ENCODE measurements at regions not wholly inside any gene's neighbourhood (a gene's known extent, or its start where the extent isn't known, plus 50 kb on each side); places are given as distances from the start of the nearest gene placed in this dataset.

GRCh38 chr17:45704251-45704650 is 79.9 kb upstream of the CRHR1 start:
- Histone ChIP-seq H3K4me1 (ENCODE audit: insufficient read depth, low read length) (no peaks in the 10 kb centered on the region), H3K4me2 (ENCODE audit: low read depth, low read length) (no peak overlapping the region), H3K36me3 (replicated peaks in 1 of 2; ENCODE audit: control insufficient read depth in 1 of 2, insufficient read depth in 2 of 2, low read length in 2 of 2) (no peaks in the 10 kb centered on the region), H3K27ac (ENCODE audit: extremely low read length, insufficient read depth, low read length) (no peak overlapping the region), H3K9ac (ENCODE audit: insufficient read depth, low read depth, low read length) (no peak overlapping the region), H3K27me3 (ENCODE audit: control insufficient read depth in 1 of 2, insufficient read depth in 2 of 2, low read length in 2 of 2) (peaks cover 7 to 43% of the 10 kb centered on the region in 2 experiments; a peak in 3 of 5 replicates), H4K20me1 (ENCODE audit: insufficient read depth, low read length) (peaks cover 7% of the 10 kb centered on the region; the same call in 1 of the 2 replicates), H3K79me2 (ENCODE audit: insufficient read depth, low read length) (no peaks in the 10 kb centered on the region), H3K4me3 (replicated peaks in 1 of 3; ENCODE audit: insufficient read depth in 1 of 3, low read depth in 2 of 3, low read length in 3 of 3) (no peak overlapping the region), H3K9me3 (ENCODE audit: low read length) (no peaks in the 10 kb centered on the region), H2AFZ (ENCODE audit: low read length) (no peak overlapping the region)
- ChIA-PET POLR2A (no interaction called here), CTCF (ENCODE audit: low intra/inter-chr PET ratio, low total read pairs) (no interaction called here)
- in situ Hi-C loops (cut with HindIII; ENCODE audit: extremely low pct_ligation_motif_present, low pct_unique_long_range_greater_than_20kb), result no loop called here
- ATAC-seq, result no peak
- 8% methylated on average over 2 of the region's 2 CpGs for WGBS (ENCODE audit: low lambda C conversion rate)
- DNase-seq (ENCODE audit: low spot score), result no peak
- no TSS peak for BruUV-seq (replicated peaks)
- FAIRE-seq, result no peak
- no peak for TF ChIP-seq NR3C1 (CRISPR knock-in tag; IDR thresholded peaks at IDR 0.05)
- no peak for TF ChIP-seq ZNF329 (CRISPR knock-in tag; IDR thresholded peaks at IDR 0.05; ENCODE audit: low read depth)
- TF ChIP-seq GTF3A (CRISPR knock-in tag; conservative IDR thresholded peaks at IDR 0.05), result no peak
- no peak for TF ChIP-seq U2AF2 (IDR thresholded peaks at IDR 0.05; ENCODE audit: low read depth, low read length)
- TF ChIP-seq ZNF550 (CRISPR knock-in tag; IDR thresholded peaks at IDR 0.05; ENCODE audit: borderline replicate concordance), result no peak
- TF ChIP-seq HOMEZ (CRISPR knock-in tag; IDR thresholded peaks at IDR 0.05; ENCODE audit: low read depth), result no peak
- no peak for TF ChIP-seq DDIT3 (CRISPR knock-in tag; IDR thresholded peaks at IDR 0.05)
- TF ChIP-seq ZNF142 (CRISPR knock-in tag; IDR thresholded peaks at IDR 0.05), result no peak
- TF ChIP-seq ZNF761 (CRISPR knock-in tag; conservative IDR thresholded peaks at IDR 0.05), result no peak
- no peak for TF ChIP-seq HDAC1 (CRISPR knock-in tag; IDR thresholded peaks at IDR 0.05)
- TF ChIP-seq CTCF (CRISPR knock-in tag; IDR thresholded peaks at IDR 0.05), result no peak
- no peak for TF ChIP-seq TARDBP (CRISPR knock-in tag; IDR thresholded peaks at IDR 0.05)
- intact Hi-C loops (cut with micrococcal nuclease; ENCODE audit: unreplicated experiment), result no loop called here
